NCI-H82 (cell line): ENCODE measurements at regions not wholly inside any gene's neighbourhood (a gene's known extent, or its start where the extent isn't known, plus 50 kb on each side); places are given as distances from the start of the nearest gene placed in this dataset.
A peak's percentile ranks its signal among the peaks of the same experiment; 100 is the strongest.

Experiments
- DNase-seq: peaks from one replicate; lab custom pipeline; 2025; lab: John Stamatoyannopoulos, UW

- DNase-seq = no peak
Measured at GRCh38 chr7:68918621-68919020, 679.7 kb upstream of the AUTS2 start.

- peak; percentile 89 for DNase-seq
Measured at GRCh38 chr7:68922850-68923249, 675.4 kb upstream of the AUTS2 start.

GRCh38 chr7:68925241-68925640 is 673.0 kb upstream of the AUTS2 start:
- DNase-seq = peak; percentile 31

DNA sequence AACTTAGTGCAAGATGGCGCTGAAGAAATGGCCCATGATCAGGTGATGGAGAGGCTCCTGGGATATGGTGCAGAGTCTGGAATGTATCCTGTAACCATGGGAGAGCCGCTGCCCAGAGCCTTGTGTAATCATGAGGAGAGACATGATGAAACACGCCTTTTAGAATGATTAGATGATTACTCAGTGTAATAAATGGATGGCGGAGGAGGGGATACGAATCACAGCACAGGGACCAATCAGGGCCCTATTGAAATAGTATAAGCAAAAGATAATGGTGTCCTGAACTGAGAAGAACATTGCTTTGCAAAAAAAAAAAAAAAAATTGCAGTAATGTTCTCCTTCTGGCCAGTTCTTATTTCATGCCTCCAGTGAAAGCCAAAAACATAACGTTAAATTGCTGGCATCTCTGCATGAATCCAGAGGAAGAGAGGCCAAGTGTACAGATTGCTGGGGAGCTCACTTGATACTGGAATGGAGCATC is 668.5 kb upstream of the AUTS2 start:
- no peak for DNase-seq

DNA sequence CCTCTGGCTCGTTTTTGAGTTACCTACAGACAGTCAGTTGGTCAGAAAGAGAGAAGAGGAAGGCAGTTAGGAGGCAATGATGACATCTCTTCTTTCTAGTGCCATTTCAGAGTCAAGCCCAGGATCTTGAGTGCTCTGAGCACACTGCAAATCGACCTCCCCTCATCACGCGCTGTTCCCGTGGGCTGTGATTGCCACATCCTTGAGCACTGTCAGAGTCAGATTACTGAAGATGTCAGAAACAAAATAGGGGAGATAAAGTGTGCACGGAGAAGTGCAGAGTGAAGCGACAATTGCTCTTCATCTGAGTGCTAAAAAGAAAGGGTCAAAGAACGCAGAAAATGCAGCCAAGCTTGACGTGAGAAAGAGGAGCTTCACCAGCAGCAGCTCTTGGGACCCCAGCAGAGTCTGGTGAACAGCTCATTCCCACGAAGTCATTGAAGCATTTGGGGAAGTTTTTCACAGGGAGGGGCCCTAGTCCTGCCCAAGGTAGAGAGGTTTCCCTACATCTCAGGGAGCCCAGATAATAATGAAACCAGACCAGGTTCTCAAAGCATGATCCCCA is 661.7 kb upstream of the AUTS2 start:
- no peak for DNase-seq

DNA sequence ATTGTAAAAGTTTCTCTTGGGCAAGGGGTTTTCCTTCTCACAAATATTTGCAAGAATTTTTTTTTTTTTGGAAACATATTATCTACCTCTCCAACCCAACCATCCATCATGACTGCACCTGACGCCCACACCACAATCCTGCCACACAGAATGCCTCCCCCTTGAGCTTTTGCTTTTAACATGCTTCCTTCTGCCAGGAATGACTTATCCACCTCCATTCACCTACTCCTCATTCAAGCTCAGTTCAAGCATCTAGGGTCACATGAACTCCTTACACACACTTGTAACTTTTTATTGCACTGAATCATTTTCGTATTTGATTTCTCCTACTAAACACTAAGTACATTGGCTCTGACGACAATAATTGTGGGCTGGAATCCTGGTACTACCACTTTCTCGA is 660.1 kb upstream of the AUTS2 start:
- DNase-seq = no peak

- no peak for DNase-seq
Measured at GRCh38 chr7:68943786-68944185, 654.5 kb upstream of the AUTS2 start.

GRCh38 chr7:68955656-68956055 is 642.6 kb upstream of the AUTS2 start:
- no peak for DNase-seq

- DNase-seq = peak; percentile 79
Measured at GRCh38 chr7:68958571-68958970, 639.7 kb upstream of the AUTS2 start.

DNA sequence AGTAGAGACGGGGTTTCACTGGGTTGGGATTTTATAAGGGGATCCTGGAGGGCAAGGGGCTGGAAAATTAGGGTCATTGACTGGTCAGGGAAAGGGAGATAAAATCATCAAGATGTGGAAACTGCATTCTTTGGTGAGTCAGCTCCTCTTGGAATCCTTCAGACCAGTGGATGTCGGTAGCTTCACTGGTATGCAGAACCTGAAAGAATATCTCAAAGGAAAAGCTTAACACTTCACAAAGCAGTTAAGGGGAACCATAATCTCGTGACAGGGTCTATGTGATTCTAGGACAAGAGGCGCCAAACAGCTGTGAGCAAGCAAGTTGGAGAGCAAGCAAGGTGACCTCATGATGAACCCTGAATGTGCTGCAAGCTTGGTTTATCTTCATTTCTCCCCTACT is 634.7 kb upstream of the AUTS2 start:
- peak; percentile 60 for DNase-seq

- DNase-seq = peak; percentile 91
Measured at GRCh38 chr7:68964060-68964459, 634.2 kb upstream of the AUTS2 start.

DNA sequence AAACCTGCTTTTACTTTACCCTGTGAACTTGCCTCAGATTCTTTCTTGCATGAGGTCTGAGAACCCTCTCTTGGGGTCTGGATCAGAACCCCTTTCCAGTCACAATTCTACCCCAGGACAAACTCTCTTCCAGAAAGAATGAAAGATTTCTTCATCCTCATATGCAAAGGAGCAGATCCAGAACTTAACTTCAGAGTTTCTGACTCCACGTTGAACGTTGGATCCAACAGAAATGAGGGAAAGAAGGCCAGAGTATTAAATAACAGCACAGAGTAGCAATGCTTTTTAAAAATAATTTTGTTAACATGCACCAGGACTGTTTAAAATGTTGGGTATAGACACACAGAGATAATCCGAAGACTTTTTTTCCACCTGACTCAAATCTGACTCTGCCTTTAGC is 632.9 kb upstream of the AUTS2 start:
- DNase-seq = no peak

- no peak for DNase-seq
Measured at GRCh38 chr7:68967598-68967997, 630.7 kb upstream of the AUTS2 start.

DNA sequence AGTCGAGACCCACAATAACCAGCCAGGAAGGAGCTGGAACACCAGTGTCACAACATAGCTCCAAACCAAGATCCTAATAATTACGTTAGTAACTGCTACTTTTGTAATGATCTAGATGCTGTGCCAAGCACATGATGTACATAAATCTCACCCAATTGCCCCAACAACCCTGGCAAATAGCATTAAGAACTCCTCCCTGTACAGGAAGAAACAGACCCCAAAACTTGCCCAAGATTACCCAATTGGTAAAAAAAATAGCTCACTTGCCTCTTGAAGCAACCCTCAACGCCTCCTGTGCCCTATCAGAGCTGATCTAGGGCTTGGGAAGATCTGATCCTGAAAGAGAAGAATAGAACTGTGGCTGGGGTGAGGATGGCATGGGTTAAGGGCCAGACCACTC is 628.7 kb upstream of the AUTS2 start:
- no peak for DNase-seq

- DNase-seq = no peak
Measured at GRCh38 chr7:68971634-68972340, 626.5 kb upstream of the AUTS2 start.

GRCh38 chr7:68977385-68978055 is 620.8 kb upstream of the AUTS2 start:
- DNase-seq = no peak

GRCh38 chr7:68978710-68979109 is 619.6 kb upstream of the AUTS2 start:
- DNase-seq = no peak

DNA sequence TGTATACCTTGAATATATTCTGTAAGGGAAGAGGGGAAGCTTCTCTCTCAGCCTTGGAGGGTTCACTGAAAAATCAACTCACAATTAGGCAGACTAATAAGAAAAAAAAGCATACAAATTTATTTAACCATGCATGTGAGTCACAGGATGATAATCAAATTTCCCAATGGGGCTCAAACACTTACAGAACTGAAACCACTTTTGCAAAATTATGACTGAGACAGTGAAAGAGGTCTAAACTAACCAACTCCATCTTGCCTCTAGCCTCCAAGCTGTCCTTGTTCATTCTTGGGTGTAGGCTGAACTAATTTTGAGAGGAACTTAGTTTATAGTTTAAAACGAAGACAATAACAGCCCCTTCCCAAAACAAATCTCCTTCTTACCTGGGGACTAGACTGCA is 618.3 kb upstream of the AUTS2 start:
- DNase-seq = no peak

- peak; percentile 14 for DNase-seq
Measured at GRCh38 chr7:68980432-68980831, 617.8 kb upstream of the AUTS2 start.

DNA sequence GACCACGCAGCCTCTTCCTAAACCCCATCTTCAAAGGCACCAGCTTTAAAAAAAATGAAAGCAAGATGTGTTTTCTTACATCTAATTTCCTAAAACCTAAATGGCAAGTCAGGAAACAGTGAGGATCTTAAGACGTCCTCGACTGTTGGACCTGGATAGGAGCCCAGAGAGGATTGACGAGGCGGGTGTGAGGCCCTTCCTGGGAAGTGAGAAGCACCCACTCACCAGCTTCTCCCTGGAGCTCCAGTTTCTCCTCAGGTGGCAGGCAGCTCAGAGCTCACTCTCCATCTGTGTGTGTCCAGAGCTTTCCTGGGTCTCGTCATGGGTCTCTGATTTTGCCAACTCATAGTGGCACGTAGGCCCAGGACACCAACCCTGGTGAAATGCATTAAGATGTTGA is 614.0 kb upstream of the AUTS2 start:
- no peak for DNase-seq

DNA sequence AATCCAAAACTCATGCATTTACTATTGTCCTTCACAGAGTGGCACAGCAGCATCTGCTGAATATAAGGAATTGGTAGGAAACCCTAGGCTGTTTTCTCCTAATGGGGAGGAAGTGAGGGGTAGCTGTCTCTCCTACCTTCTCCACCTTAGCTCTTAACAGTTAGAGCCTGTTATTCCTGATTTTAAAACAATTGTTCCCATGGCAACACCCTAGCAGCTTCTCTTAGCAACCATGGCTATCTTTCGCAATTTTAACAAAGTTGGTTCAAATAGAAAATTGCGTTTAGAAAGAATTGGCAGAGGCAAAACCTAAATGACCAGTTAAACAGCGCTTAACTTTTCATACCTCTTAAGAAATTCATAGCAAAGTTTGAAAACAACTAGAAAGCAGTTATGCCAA is 603.4 kb upstream of the AUTS2 start:
- no peak for DNase-seq

DNA sequence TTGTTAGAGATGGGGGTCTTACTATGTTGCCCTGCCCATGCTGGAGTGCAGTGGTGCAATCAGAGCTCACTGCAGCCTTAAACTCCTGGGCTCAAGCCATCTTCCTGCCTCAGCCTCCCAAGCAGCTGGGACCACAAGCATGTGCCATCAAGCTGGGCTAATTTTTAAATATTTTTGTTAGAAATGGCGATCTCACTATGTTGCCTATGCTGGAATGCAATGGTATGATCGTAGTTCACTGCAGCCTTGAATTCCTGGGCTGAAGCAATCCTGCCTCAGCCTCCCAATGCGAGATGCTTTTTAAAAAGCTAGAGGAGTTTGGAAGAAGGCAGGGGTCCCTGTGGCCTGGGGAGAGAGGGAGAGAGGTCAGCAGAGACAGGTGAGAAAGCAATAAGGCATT is 600.1 kb upstream of the AUTS2 start:
- DNase-seq = no peak

GRCh38 chr7:69002416-69002815 is 595.9 kb upstream of the AUTS2 start:
- no peak for DNase-seq
